DMS 273 (cell line): ENCODE measurements at regions not wholly inside any gene's neighbourhood (a gene's known extent, or its start where the extent isn't known, plus 50 kb on each side); places are given as distances from the start of the nearest gene placed in this dataset.
"Not testable (repeated sequence)": the region's sequence is repeated elsewhere in the genome, so short reads cannot be mapped to it uniquely, and the experiment has no call there.

Source experiments
- DNase-seq: peaks from one replicate; lab custom pipeline; 2025; ENCODE audit not compliant: unreplicated experiment; lab: John Stamatoyannopoulos, UW

DNA sequence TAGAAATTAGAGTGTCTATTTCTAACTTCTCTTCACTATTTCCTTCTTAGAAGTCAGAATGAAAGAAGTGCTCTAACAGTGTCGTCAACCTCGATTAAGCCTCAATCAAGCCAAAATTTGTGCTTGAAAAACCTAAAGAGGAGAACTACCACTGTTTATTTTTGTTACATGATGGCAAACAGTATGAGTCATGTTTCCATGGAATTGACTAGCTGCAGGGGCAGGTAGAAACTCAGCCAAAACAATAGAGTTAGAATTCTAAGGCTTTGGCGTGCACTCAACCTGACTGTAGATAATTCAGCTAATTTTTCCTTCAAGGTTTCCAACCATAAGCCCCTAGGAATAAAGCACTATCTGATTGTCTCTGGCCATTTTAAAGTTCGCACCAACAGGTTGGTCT lies 415.9 kb downstream of the ETS1 start:
- DNase-seq: no peak

DNA sequence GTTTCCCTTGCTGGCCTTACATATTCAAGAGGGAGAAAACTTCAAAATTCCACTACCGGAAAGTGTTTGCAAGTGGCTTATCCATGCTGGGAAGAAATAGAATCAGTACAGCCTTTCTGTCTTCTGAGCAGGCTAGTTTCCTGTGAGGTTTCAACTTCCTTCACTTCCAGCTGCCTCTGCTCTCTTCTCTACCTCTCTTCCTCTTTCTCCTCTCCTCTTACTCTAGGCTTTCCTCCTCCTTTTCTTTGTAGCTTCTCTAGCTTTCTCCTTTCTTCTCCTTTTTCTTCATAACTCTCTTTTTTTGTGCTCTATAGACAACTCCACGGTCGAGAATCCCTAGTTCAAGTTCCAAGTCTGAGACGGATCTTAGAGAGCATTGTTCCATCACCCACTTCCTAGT lies 421.8 kb downstream of the ETS1 start:
- no peak for DNase-seq

DNA sequence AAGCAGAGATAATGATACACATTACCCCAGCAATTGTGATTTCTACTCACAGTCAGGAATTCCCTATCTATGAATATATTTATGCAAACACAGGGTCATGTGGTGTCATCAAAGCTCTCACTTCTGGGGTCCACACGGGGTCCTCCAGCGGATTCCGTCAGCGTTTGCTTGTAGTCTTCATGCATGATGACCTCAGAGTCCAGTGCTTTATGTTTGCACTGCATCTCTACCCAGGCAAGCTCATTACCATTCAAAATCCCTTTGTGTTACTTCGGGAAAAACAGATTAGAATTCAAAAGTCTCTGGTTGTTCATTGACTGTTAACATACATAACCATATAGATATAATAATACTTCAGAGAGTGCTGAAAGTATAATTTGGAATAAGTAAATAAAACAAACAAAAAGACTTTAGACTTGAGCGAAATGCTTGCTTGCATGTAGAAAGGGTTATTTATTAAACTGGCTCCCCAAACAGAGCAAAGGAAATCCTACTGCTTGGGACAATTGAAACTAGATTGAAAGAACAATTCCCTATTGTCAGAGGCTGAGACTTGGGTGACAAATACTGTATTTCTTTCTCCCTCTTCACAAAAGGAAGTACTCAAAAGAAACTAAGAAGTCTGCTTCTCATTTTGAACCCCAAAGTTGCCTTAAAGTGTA lies 423.1 kb downstream of the ETS1 start:
- no peak for DNase-seq

DNA sequence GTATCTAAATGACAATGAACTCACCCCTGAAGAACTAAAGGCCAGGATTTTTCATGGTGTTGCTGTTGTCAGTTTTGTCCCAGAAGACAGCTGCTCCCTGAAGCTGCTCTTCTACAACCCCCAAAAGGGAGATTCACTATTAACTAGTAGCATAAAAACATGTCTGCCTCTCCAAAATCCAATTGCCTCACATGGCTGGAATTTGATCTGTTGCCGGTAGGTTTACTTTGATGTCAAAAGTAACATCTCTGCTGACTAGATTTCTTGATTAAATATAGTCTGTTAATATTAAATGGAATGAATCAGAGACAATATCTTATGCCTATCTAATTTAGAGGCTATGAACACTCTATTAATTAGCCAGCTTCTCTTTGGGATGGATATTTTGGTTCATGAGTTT lies 425.4 kb downstream of the ETS1 start:
- no peak for DNase-seq

DNA sequence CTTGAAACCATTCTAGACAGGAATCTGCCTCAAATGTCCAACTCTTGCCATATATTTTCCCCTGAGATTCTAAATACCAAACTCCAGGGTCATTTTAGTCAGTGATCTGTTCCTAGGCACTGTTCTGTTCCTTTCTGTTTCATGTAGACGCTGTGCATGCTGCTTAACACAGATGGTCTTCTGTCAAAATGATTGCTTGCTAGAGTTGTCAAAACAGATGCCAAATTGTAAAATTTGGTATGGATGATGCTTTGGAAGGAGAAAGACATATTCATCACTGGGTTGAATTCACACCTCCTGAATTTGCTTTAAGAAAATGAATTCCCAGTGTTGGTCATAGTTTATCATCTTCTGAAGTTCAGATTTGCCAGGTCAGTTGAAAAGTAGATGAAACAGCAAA lies 425.9 kb downstream of the ETS1 start:
- DNase-seq: peak; percentile 1

DNA sequence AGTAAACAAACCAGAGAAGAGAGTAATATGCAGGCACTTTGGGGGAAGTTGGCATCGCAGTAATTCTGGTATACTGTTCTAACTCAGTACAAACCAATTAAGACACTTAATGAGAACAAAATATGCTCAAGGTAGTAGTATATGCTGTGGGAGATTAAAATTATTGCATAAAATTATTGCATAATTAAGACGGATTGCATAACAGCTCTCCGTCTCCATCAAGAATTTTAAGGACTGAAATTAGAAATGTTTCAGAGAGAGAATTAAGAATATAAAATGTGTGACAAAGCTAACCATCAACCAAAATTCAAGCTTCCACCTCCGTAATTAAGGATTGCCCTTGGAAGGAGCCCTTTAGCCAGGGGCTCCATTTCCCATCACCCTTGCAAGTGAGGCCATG lies 428.5 kb downstream of the ETS1 start:
- DNase-seq: no peak

DNA sequence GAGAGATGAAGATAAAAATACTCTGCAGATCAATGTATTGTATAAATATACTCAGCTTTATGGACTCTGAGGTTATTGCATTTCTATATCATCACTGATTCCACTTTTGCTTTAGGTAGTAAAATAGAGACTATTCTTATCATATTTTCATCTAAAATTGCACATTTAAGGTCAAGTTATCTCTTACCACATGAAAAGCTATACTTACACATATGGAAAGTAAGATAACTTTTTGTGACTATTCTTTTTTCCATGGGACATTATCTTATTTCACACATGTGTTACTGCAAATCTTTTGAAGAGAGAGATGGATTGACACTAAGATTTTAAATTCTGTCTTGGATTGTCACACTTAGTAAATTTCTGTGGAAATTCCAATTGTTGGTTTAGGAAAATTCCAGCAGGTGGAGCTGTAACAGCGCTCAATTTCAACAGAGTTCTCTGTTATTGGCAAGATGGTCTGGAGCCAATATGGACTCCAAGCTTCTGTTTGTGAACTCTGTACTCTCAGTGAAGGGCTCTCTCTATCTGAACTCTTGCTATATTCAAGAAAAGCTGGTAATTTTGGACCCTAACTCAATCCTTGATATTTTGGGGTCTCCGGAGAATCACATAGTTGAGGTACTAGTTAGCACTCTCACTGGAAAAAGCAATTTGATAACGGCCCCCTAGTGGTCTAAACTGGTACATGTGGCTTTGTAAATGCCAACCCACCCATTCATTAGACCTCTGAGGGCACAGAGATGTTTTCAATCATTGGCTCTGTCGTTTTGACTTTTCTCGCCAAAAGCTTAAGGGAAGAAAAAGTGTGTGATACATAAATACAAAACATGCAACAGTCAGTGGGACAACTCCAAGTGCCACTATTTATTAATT lies 429.7 kb downstream of the ETS1 start:
- DNase-seq: peak; percentile 85

DNA sequence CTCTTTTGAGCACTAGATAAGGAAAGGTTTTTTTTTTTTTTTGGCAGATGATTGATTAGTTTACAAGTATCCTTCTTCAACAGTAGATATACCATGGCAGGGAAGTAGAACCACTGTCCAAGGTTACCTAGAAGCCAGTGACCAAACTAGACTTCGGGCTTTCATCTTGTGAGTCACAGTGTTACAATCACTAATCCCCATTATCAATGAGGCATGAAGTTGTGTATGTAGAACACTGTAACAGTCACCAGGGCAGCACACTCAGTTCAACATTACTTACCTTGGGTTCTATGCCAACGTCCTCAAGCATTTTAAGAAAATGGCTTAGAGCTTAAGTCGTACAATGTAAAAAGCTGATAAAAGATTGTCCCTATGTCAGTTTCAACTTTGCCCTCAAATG lies 430.9 kb downstream of the ETS1 start:
- DNase-seq: no peak

DNA sequence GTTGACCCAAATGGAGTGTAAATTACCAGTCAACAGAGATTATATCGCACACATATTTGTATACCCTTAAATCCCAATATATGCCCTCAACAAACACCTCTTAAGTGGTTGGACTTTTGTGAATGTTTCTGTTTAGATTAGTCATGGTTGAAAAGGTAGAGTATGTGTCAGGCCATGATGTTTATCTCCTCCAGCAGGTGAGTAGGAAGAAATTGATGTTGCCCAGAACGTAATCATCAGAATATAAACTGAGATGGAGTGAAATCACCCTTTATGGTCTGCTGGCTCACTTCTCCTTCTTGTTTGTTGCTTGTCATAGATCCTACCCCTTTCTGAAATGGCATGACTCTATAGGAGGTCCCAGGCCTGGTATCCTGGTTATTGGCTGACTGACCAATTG lies 431.8 kb downstream of the ETS1 start:
- DNase-seq: no peak

DNA sequence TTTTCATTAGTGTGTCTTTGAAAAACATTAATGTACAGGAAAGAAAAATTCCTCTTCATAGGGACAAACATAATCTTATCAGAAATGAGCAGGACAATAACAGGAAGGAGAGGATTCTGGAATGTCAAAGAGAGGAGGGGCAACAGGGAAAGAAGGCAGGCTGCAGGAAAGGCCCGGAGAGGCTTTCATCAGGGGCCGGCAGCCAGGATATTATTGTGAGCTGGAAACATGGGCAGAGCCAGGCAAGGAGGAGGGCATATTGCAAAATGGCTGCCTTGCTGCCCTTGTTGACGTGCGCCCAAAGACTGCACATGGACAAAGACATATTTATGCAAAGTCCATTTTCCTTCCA lies 433.7 kb downstream of the ETS1 start:
- no peak for DNase-seq

DNA sequence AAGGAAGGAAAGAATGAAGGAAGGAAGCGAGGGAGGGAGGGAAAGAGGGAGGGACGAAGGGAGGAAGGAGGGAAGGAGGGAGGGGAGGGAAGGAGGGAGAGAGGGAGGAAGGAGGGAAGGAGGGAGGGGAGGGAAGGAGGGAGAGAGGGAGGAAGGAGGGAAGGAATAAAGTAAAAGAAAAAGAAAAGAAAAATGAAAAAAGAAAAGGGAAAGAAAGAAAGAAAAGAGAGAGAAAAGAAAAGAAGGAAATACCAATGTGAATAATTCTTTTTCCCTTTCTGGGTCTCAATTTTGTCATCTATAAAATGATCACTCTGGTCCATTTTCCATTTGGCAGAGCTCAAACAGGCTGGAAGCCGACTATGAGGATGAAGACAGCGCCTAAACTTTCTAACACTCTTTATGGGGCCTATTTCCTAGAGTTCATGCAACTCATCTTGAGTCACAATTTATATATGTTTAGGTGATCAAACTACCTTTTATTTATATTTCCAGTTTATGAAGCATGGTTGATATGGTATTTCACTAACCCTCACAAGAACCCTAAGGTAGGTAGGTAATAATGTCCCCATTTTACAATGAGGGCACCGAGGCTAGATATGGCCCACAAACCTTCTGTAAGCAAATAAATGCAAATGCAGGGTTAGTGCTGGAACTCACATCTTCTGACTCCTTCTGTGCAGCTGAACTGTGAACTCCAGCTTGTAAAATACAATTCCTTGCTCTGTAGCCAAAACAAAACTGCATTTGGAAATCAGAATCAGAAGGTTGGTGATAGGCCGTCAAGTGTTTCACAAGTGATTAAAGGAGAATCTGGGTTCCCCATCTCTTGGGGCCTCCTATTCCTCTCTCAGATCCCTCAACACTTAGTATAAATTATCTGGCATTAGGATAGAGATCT lies 434.3 kb downstream of the ETS1 start:
- no peak for DNase-seq

DNA sequence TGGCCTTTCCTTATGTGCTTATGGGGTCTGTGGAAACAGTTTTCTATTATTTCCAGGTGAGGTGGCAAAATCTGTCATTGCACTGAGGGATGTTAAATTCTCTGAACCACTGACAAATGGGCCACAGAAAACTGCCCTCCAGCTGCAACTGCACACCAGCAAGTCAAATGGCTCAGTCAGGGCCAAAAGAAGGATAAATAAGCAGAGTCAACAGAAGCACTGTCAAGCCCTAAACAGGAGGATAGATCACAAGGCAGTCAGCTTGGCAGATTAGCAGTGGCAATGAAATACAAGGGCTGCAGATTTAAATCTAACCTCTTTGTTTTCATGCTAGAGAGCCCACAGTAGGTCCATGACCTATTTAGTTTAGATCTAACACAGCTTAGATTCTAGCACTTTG lies 435.6 kb downstream of the ETS1 start:
- no peak for DNase-seq

DNA sequence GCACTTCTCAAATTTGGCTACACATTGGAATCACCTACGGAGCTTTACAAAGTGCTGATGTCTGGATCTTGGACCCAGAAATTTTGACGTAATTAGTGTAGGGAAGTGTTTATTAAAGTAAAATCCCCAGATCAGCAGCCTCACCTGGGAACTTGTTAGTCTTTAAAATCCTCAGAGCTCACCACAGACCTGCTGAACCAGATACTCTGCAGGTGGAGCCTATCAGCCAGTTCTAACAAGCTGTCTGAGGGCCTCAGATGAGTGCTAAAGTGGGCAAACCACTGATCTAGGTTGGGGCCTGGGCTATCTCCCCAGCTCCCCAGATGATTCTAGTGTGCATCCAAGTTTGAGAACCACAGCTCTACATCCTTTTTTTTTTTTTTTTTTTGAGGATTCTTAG lies 436.0 kb downstream of the ETS1 start:
- DNase-seq: no peak

DNA sequence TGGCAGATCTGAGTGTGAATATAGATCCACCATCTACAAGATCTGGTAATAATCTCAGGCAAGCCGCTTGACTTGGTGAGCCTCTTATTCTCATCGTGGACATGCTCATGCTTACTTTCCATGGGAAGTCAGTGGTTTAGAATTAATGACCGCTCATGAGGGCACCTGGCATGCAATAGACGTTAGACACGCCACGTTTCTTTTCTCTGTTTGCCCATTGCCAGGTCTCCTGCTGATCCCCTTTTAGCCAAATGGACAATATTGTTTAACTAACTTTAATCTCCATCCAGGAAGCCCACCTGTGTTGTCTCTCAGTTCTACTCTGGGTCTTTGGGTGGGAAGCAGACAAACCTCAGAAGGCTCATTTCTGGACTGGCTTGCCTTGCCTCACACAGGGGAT lies 439.1 kb downstream of the ETS1 start:
- no peak for DNase-seq

DNA sequence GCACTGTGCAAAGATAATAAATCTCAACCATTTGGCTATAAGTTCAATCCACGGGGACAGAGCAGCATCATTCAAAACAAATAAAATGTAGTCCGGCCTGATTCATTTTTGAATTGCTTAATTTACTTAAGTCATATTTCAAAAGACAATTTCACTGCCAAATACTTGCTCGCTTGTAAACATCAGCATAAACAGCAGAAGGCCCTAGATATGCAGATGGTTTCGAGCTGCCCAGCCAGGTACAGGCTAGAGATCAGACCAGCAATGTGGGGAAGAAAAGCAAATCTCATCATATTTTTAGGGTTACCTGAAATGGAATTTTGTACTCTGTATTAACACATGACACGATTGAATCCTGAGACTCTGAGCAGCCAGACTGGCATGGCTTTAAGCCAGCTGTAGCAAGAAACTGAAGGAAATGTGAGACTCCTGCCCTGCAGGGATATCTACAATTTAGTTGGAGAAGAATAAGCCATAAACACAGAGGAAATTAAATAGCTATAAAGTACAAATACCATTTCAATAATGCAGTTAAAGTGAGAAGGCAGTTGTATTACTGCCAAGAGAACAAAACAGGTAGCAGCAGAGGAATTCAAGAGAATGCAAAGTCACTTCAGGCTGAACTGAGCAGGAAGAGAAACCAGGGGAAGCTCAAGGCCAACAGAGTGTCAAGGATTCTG lies 440.3 kb downstream of the ETS1 start:
- no peak for DNase-seq

DNA sequence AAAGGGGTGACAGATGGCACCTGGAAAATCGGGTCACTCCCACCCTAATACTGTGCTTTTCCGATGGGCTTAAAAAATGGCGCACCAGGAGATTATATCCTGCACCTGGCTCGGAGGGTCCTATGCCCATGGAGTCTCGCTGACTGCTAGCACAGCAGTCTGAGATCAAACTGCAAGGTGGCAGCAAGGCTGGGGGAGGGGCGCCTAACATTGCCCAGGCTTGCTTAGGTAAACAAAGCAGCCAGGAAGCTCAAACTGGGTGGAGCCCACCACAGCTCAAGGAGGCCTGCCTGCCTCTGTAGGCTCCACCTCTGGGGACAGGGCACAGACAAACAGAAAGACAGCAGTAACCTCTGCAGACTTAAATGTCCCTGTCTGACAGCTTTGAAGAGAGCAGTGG lies 447.1 kb downstream of the ETS1 start:
- DNase-seq: not testable (repeated sequence)

DNA sequence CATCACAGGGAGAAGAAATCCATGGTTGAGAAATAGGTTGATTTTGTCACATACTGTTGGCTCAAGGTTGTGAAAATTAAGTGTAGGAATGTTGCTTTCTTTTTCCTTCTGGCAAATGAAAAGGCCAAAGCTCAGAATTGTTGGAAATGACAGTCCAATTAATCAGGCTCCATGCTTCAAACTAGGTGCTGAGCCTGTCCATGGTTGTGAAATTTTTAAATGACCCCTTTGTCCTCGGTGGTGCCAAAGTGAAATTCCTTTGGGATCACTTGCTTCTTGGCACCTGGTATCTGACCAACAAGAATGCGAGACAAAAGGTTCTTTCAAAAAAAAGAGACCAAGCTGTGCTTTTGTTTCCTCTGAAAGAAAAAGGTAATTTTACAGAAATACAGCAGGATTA lies 451.9 kb downstream of the ETS1 start:
- no peak for DNase-seq

DNA sequence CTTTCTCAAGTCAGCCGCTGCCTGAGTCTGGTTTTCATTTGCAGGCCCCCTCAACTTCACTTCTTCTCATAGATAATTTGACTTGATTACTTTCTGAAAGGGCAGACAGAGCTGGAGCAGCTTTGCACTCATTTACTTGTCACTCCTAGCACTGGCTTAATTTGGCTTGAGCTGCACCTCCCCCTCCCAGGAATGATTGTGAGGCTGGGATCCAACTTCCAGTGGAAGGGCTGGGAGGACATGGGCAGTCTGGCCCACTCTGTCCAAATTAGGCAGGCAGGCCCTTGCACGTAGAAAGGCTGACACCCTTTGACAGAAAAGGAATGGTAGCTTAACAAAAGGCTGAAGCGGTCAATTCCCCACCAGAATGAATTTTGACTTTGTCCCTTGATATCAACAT lies 453.9 kb downstream of the ETS1 start:
- no peak for DNase-seq

DNA sequence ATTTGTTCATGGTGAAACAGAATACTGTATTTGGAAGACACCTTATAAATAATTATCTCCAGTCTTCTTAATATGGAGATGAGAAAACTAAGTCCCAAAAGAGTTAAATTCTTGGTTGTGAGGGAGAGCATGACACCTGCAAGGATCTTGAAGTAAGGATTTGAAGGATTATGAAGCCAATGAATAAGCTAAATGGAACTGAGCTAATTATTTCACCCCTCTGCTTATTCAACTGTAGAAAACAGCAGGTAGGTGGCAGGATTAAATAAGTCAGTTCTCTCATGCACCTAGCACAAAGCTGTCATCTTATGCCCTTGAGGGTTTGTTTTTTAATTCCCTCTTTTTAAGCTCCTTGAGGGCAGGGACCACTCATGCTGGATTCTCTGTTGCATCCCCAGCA lies 457.3 kb downstream of the ETS1 start:
- DNase-seq: no peak

DNA sequence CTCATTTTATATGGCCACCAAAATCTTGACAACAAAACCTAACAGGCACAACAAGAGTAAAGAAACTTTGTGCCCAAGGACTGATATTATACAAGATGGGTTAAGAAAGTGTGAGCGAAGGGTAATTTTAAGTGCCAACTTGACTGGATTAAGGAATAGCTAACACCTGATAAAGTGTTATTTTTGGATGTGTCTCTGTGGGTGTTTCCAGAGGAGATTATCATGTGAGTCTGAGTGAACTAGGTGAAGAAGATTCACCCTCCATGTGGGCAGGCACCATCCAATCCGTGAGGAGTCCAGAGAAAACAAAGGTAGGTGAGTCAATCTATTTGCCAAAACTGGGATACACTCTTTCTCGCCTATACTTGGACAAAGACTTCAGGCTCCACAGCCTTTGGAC lies 461.6 kb downstream of the ETS1 start:
- no peak for DNase-seq

DNA sequence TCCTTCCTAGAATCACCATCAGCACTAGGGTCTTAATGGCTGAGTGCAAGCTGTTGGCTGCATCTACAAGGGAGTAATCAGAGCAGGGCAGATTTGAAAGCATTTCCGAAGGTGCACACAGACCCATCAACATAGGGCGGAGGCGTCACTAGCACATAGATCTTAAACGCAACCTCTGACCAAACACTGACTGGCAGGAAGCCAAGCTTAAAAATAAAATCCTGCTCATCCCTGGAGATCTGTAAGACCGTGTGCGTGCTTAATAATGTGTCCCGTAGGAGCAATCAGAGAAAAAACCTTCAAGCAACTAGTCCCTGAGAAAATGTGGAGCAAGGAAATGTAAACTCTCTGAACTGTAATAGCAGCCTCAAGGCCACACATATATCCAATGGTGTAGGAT lies 470.5 kb downstream of the ETS1 start:
- DNase-seq: no peak
